ENCODE measurements at regions not wholly inside any gene's neighbourhood (a gene's known extent, or its start where the extent isn't known, plus 50 kb on each side); places are given as distances from the start of the nearest gene placed in this dataset.
"Not testable (repeated sequence)": the region's sequence is repeated elsewhere in the genome, so short reads cannot be mapped to it uniquely, and the experiment has no call there.

DNA sequence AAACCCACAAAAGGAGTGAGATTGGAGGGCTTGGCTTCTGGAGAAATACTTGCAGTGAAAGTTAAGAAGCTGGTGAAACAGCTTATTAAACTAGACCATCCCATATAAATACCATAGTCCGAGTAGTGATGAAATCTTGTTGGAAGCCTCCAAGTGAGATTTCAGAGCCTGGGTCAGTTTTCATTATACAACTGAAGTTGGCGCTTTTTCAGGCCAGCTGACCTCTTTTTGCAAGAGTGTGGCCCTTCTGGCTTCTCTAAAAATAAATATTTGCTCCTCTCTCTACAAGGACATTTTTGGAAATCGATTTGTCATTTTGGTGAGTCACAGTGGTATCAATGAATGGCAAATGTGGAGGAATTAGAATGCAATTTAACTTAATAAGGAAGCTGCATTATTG, 51.2 kb upstream of the THRB start:
- ATAC-seq, result no peak

- no peak for ATAC-seq
Observed at GRCh38 chr3:24548278-24548677, 53.6 kb upstream of the THRB start.

DNA sequence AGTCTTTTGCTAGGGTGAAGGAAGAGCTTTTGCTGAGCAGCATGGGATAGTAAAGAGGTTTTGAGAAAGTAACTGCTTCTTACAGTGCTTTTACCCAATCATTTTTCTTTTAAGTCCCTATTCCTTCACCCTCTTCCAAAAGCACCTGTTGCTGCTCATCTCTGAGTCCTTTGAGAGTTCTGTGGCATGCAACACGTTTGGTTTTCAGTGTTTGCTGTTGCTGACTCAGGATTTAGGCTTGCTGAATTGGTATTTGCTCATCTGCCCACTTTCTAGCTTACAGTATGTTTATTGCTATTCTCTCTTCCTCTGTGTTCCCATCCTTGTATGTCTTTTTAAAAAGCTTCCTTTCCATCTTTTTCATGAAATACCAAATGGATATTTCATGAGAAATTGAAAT, 55.9 kb upstream of the THRB start:
- no peak for ATAC-seq

DNA sequence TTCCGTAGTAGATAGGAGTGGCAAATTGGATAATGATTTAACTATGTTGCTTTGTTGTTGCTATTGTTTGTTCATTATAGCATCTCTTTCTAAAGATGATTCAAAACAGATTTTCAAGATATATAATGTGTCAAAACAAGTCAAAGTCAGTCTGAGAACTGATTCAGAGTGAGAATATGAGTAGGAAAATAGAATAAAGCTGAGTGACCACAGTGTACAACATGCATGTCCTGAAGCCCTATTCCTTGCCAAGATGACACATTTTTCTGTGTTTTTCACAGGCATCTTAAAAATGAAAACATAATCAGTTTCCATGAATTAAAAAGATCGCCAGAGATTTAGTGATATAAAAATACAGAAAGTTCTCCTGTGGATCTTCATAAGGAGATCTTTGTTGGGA, 57.0 kb upstream of the THRB start:
- ATAC-seq, result no peak

DNA sequence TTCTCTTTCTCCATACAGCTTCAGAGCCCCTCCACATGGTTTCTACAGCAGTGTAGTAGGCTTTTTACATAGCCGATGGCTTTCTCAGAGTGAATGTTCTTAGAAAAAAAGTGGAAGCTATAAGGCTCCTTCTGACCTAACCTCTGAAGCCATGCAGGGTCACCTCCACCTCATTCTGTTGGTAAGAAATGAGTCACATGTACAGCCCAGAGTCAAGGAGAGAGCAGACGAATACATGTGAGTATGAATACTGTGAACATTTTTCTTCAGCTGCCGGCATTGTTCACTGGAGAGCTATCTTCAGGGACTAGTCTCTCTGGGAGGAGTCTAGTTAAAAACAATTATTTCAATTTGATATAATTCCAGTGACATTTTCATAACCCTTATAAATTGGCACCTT, 68.2 kb upstream of the THRB start:
- no peak for ATAC-seq

DNA sequence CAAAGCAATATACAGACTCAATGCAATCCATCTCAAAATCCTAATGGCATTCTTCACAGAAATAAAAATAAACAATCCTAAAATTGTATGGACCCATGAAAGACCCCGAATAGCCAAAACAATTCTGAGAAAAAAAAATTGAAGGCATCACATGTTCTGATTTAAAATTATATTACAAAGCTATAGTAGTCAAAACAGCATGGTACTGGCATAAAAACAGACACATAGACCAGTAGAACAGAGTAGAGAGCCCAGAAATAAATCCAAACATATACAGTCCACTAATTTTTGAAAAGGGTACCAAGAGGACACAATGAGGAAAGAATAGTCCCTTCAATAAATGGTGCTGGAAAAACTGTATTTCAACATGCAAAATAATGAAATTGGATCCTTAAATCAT, 70.4 kb upstream of the THRB start:
- ATAC-seq, result no peak

GRCh38 chr3:24565656-24566055, 71.0 kb upstream of the THRB start:
- ATAC-seq, result no peak

DNA sequence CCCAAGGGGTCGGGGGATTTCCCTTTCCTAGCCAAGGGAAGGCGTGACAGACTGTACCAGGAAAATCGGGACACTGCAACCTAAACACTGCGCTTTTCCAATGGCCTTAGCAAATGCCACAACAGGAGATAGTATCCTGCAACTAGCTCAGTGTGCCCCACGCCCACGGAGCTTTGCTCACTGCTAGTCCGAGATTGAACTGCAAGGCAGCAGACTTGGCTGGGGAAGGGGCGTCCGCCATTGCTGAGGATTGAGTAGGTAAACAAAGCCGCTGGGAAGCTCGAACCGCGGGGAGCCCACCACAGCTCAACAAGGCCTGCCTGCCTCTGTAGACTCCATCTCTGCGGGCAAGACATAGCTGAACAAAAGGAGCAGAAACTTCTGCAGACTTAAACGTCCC, 72.3 kb upstream of the THRB start:
- ATAC-seq, result no peak

DNA sequence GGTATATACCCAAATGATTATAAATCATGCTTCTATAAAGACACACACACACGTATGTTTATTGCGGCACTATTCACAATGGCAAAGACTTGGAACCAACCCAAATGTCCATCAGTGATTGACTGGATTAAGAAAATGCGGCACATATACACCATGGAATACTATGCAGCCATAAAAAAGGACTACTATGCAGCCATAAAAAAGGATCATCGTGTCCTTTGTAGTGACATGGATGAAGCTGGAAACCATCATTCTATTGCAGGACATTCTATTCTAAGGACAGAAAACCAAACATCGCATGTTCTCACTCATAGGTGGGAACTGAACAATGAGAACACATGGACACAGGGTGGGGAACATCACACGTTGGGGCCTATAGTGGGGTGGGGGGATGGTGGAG, 77.8 kb upstream of the THRB start:
- ATAC-seq, result not testable (repeated sequence)

DNA sequence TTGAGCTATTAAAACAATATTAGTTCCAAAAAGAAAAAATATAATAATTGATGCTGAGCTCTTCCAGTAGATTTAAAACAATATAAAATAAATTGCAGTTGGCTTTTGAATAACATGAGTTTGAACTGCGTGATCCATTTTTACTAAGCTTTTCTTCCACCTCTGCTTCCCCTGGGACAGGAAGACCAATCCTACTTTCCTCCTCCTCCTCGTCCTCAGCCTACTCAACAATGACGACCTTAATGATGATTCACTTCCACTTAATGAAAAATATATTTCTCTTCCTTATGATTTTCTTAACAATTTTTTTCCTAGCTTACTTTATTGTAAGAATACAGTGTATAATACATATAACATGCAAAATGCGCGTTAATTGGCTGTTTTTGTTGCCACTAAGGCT, 78.9 kb upstream of the THRB start:
- ATAC-seq, result no peak

DNA sequence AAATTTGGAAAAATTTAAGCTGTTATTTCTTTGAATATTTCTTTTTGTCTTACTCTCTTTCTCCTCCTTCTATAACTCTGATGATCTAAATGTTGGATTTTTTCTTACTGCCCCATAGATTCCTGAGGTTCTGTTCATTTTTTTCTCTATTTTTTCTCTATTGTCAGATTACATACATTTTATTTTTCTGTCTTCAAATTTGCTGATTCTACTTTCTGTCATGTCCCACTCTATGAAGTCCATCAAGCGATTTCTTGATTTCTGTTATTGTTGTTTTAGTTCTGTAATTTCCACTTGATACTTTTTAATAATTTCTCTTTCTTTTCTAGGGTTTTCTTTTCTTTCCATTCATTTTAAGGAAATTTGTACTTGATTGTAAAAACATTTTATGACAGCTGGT, 83.7 kb upstream of the THRB start:
- no peak for ATAC-seq

GRCh38 chr3:24578951-24579421, 84.3 kb upstream of the THRB start:
- no peak for ATAC-seq

- no peak for ATAC-seq
Observed at GRCh38 chr3:24582431-24583403, 88.1 kb upstream of the THRB start.

DNA sequence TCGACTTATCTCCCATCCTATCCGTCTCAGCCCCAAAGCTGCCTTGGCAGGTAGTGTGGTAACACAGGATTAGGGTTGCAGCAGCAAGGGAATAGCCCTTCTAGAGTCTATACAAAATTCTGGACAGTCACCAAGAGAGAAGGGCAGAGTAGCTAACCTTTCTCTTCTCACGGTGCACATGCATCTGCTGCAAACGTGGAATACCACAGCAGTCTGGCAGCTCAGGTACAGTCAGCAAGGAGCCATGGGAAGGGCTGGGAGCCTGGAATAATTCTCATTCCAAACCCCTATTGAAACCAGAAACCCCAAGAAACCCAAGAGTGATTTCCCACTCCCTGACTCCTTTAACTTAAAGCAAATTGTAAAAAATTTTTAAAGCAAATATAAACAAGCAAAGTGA, 92.3 kb upstream of the THRB start:
- no peak for ATAC-seq

DNA sequence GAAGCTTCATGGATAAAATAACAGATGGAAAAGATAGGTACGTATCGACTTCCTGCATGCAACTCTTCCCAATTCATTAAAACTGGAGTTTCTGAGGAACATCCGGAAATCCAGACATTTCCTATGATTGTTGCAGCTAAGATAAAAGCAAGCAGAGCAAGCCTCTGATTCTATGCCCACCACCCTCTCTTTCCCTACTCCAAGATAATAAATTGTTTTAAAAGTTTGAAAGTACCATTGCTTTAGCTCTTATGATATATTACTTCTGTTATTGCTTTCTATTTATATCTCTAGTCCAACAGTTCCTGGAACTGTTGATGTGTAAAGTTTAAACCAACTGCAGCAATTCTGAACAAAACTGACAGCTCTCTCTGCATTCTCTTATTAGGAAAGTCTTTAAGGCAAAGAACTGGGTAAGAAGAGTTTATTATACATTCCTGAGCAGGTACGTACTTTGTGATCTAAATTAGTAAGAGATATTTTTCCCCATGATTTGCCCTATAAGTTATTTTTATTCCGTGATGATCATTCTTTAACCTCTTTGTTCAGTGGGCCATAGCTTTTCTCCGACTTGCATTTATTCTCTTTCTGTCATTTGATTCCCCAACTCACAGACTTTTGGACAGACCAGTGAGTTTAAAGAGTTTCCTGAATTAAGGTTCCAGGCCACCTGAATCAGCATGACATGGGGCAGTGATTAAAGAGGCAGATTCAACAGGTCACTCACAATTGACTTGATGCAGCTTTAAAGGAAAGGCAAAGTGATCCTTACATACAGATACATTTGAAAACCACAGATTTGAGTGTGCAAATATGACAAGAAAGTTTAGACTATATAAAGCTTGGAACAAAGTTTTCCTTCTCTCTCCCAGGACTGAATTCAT, 94.2 kb upstream of the THRB start:
- ATAC-seq, result no peak

DNA sequence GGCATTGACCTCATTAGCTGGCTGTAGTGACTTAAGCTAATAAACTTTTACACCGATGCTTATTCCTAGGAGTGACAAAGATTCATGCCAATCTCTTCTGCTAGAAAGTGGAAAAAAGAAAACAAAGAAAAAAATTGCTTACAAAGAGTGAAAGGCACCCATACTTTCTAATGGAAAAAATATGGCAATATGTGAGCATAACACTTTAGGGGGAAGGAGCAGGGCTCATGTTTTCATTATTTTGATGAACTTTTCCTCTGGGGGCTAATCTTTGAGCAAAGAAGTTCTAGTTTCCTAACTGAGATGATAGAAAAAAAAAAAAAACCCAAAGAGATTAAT, 94.8 kb upstream of the THRB start:
- ATAC-seq, result no peak

DNA sequence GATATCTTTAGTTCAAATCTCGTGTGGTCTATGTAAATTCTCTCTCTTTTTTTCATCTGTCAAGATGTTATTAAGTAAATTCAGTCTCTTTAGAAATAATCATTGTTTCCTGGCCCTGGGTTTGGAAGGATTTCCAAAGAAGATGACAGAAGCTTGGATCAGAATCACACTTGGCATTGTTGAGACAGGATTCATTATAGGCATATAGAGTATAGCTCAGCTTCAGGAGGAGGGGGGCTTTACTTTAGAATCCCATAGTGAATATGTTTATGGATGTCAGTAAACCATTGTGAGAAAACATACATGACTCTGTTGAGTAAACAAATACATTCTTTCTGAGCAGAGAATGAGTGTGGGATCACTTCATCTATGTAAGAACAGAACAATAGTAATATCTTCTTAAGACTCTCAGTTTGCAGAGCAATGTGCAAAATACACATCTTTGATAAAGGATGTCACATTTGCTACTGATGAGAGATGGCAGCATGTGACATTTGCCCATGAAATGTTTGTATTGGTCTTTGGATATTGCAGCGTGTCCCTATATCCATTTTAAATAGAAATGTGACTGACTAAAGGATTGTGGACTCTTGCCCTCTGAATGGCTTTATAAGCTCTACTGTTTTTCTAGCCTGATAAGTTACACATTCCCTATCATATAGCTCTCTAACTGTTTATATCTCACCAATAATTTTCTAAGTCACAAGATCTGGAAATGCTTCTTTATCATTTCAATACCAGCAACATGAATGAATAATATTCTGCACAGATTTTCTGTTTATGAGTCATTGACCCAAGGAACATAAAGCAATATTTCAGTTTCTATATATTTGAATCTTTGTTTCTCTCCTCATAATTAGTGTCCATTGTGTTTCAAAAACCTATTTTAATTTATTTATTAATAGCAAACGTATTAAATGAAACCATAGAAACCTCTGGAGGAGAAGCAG, 95.6 kb upstream of the THRB start:
- ATAC-seq, result no peak

GRCh38 chr3:24591191-24591590, 96.5 kb upstream of the THRB start:
- ATAC-seq, result no peak

GRCh38 chr3:24591661-24592555, 97.3 kb upstream of the THRB start:
- no peak for ATAC-seq

- no peak for ATAC-seq
Observed at GRCh38 chr3:24594161-24594560, 99.5 kb upstream of the THRB start.

GRCh38 chr3:24595796-24596195, 101.1 kb upstream of the THRB start:
- ATAC-seq, result no peak

- ATAC-seq, result no peak
Observed at GRCh38 chr3:24596626-24597025, 102.0 kb upstream of the THRB start.

All from activated CD4-positive, CD25-positive, alpha-beta regulatory T cell treated with anti-CD3 and anti-CD28 coated beads, Interleukin-2, amount 50 U/mL, for 24 hours (primary cell).